Osteoblast (primary cell): ENCODE measurements at regions not wholly inside any gene's neighbourhood (a gene's known extent, or its start where the extent isn't known, plus 50 kb on each side); places are given as distances from the start of the nearest gene placed in this dataset.

Experiments used
- DNase-seq: peaks from one replicate; pipeline ENCODE4 v3.0.0; 2011; ENCODE audit warnings: low spot score, mixed read lengths; ENCODE audit not compliant: insufficient read length; ENCODE audit errors: missing footprints
- H2AFZ ChIP-seq: 2 replicates; pipeline ENCODE4 v1.6.0; 2011; ENCODE audit warnings: mild to moderate bottlenecking, low read length
- H3K27ac ChIP-seq: 2 replicates; pipeline ENCODE4 v1.5.1; 2011; ENCODE audit warnings: mild to moderate bottlenecking, low read depth, low read length, moderate library complexity
- H3K27me3 ChIP-seq: 2 replicates; pipeline ENCODE4 v1.6.0; 2012; ENCODE audit warnings: mild to moderate bottlenecking, control low read depth, inconsistent platforms, low read length, moderate library complexity; ENCODE audit not compliant: insufficient read depth
- H3K36me3 ChIP-seq: 2 replicates; pipeline ENCODE4 v1.5.1; 2011; ENCODE audit warnings: mild to moderate bottlenecking, low read length, control low read depth, moderate library complexity; ENCODE audit not compliant: insufficient read depth
- H3K4me1 ChIP-seq: 2 replicates; pipeline ENCODE4 v1.5.1; 2011; ENCODE audit warnings: mild to moderate bottlenecking, low read length, control low read depth, moderate library complexity; ENCODE audit not compliant: insufficient read depth
- H3K4me2 ChIP-seq: 2 replicates; pipeline ENCODE4 v1.6.0; 2011; ENCODE audit warnings: mild to moderate bottlenecking, low read length; ENCODE audit not compliant: insufficient read depth
- H3K4me3 ChIP-seq: fragments of 200-600 bp; sonication (generic); 3 replicates; pipeline ENCODE4 v1.5.1; 2012; ENCODE audit warnings: mild to moderate bottlenecking, low read length, inconsistent platforms; ENCODE audit not compliant: insufficient read depth
- H3K79me2 ChIP-seq: 2 replicates; pipeline ENCODE4 v1.6.0; 2012; ENCODE audit warnings: mild to moderate bottlenecking, low read length, control low read depth, inconsistent platforms; ENCODE audit not compliant: insufficient read depth
- H3K9me3 ChIP-seq: 2 replicates; pipeline ENCODE4 v1.5.1; 2011; ENCODE audit warnings: low read depth, low read length, control low read depth
- H4K20me1 ChIP-seq: 2 replicates; pipeline ENCODE4 v1.6.0; 2012; ENCODE audit warnings: mild to moderate bottlenecking, low read length, control low read depth; ENCODE audit not compliant: insufficient read depth
- TF ChIP-seq, protein P1 (sequence below): IDR thresholded peaks from 2 replicates; pipeline ENCODE4 v1.5.1; 2011; ENCODE audit warnings: mild to moderate bottlenecking, low read depth, low read length, moderate library complexity; ENCODE audit errors: extremely low read depth

- TF ChIP-seq, protein P1, sequence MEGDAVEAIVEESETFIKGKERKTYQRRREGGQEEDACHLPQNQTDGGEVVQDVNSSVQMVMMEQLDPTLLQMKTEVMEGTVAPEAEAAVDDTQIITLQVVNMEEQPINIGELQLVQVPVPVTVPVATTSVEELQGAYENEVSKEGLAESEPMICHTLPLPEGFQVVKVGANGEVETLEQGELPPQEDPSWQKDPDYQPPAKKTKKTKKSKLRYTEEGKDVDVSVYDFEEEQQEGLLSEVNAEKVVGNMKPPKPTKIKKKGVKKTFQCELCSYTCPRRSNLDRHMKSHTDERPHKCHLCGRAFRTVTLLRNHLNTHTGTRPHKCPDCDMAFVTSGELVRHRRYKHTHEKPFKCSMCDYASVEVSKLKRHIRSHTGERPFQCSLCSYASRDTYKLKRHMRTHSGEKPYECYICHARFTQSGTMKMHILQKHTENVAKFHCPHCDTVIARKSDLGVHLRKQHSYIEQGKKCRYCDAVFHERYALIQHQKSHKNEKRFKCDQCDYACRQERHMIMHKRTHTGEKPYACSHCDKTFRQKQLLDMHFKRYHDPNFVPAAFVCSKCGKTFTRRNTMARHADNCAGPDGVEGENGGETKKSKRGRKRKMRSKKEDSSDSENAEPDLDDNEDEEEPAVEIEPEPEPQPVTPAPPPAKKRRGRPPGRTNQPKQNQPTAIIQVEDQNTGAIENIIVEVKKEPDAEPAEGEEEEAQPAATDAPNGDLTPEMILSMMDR: no peak
- Histone ChIP-seq H3K4me3 (no peak overlapping the region), H3K4me1 (no peaks in the 10 kb centered on the region), H3K9me3 (no peaks in the 10 kb centered on the region), H2AFZ (no peak overlapping the region), H3K79me2 (no peaks in the 10 kb centered on the region), H3K27ac (no peak overlapping the region), H3K4me2 (no peak overlapping the region), H3K27me3 (no peaks in the 10 kb centered on the region), H4K20me1 (no peaks in the 10 kb centered on the region), H3K36me3 (no peaks in the 10 kb centered on the region)
- no peak for DNase-seq
These were observed 229.4 kb downstream of the TPRG1 start for GRCh38 chr3:189401196-189401595.

- Histone ChIP-seq H3K36me3 (no peaks in the 10 kb centered on the region), H3K4me3 (no peak overlapping the region), H3K9me3 (no peaks in the 10 kb centered on the region), H3K27me3 (no peaks in the 10 kb centered on the region), H2AFZ (no peak overlapping the region), H3K79me2 (no peaks in the 10 kb centered on the region), H3K27ac (no peak overlapping the region), H4K20me1 (no peaks in the 10 kb centered on the region), H3K4me2 (no peak overlapping the region), H3K4me1 (no peaks in the 10 kb centered on the region)
- TF ChIP-seq, protein P1: no peak
- no peak for DNase-seq
These were observed 228.0 kb upstream of the TP63 start for GRCh38 chr3:189403194-189403593.

DNA sequence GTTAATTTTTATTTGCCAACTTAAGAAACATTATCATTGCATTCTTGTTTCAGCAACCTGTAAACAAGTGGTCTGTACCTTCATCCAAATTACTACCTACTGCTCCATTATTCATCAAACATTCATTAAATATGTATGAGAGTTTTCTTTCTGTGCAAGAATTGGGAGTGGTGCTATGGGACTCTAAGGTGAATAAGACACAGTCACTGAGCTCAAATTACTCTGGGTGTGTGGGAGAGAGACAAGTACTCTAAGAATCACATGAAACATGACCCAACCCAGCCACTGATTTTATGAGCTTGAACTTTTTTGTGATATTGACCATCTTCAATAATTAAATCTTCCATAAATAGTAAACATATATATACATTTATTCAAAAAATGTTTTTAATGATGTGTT, 227.2 kb upstream of the TP63 start:
- Histone ChIP-seq H3K4me1 (no peaks in the 10 kb centered on the region), H3K4me2 (no peak overlapping the region), H3K27ac (no peak overlapping the region), H3K79me2 (no peaks in the 10 kb centered on the region), H3K27me3 (no peaks in the 10 kb centered on the region), H2AFZ (no peak overlapping the region), H4K20me1 (no peaks in the 10 kb centered on the region), H3K9me3 (no peaks in the 10 kb centered on the region), H3K36me3 (no peaks in the 10 kb centered on the region), H3K4me3 (no peak overlapping the region)
- DNase-seq: no peak
- TF ChIP-seq, protein P1: no peak

- Histone ChIP-seq H3K27ac (no peak overlapping the region), H3K4me3 (no peak overlapping the region), H3K27me3 (no peaks in the 10 kb centered on the region), H3K4me2 (no peak overlapping the region), H4K20me1 (no peaks in the 10 kb centered on the region), H2AFZ (no peak overlapping the region), H3K36me3 (no peaks in the 10 kb centered on the region), H3K79me2 (no peaks in the 10 kb centered on the region), H3K4me1 (no peaks in the 10 kb centered on the region), H3K9me3 (no peaks in the 10 kb centered on the region)
- DNase-seq: no peak
- TF ChIP-seq, protein P1: no peak
These were observed 226.2 kb upstream of the TP63 start for GRCh38 chr3:189404797-189405484.
